CD14-positive monocyte (primary cell): ENCODE measurements at regions not wholly inside any gene's neighbourhood (a gene's known extent, or its start where the extent isn't known, plus 50 kb on each side); places are given as distances from the start of the nearest gene placed in this dataset.

Experiments used
- DNase-seq, 3 donors: peaks; one replicate each; pipeline ENCODE4 v3.0.0-alpha.2; 2011 to 2022
- H2AFZ ChIP-seq: 2 replicates; pipeline ENCODE4 v1.6.0; 2012; ENCODE audit warnings: mild to moderate bottlenecking, low read depth, low read length, inconsistent platforms; ENCODE audit not compliant: insufficient read depth, poor library complexity, severe bottlenecking
- H3K27ac ChIP-seq, 2 donors: 1 replicate in 1 of 2; 2 replicates in 1 of 2; pipeline ENCODE4 v1.5.1; 2012 to 2013; ENCODE audit warnings: low read length in 2 of 2, control low read depth in 1 of 2, inconsistent platforms in 1 of 2, low read depth in 1 of 2, mild to moderate bottlenecking in 1 of 2
- H3K27me3 ChIP-seq, 2 donors: one replicate each; pipeline versions ENCODE4 v1.6.0 to v1.6.1; 2011 to 2013; ENCODE audit warnings: low read length in 2 of 2; ENCODE audit not compliant: control insufficient read depth in 2 of 2, insufficient read depth in 2 of 2
- H3K36me3 ChIP-seq, 2 donors: replicated peaks in 1 of 2; 1 replicate in 1 of 2; 2 replicates in 1 of 2; pipeline versions ENCODE4 v1.5.1 to v1.6.1; 2012 to 2013; ENCODE audit warnings: low read length in 2 of 2, control low read depth in 1 of 2, inconsistent platforms in 1 of 2, mild to moderate bottlenecking in 1 of 2; ENCODE audit not compliant: insufficient read depth in 2 of 2, control insufficient read depth in 1 of 2
- H3K4me1 ChIP-seq, 2 donors: 1 replicate in 1 of 2; 2 replicates in 1 of 2; pipeline versions ENCODE4 v1.5.1 to v1.6.1; 2012 to 2013; ENCODE audit warnings: low read length in 2 of 2, control low read depth in 1 of 2, inconsistent platforms in 1 of 2, mild to moderate bottlenecking in 1 of 2, moderate library complexity in 1 of 2; ENCODE audit not compliant: insufficient read depth in 2 of 2, control insufficient read depth in 1 of 2
- H3K4me2 ChIP-seq: replicated peaks from 2 replicates; pipeline ENCODE3; 2012; ENCODE audit warnings: low read length, moderate library complexity, mild to moderate bottlenecking; ENCODE audit not compliant: poor library complexity, severe bottlenecking; ENCODE audit errors: extremely low read depth
- H3K4me3 ChIP-seq, 3 experiments: fragments of 200-600 bp in 1 of 3; sonication (generic) in 1 of 3; replicated peaks in 1 of 3; 1 replicate in 2 of 3; 2 replicates in 1 of 3; pipeline ENCODE4 v1.5.1; 2011 to 2013; ENCODE audit warnings: low read length in 3 of 3, mild to moderate bottlenecking in 3 of 3, control low read depth in 2 of 3, low read depth in 2 of 3, inconsistent platforms in 1 of 3, moderate library complexity in 1 of 3
- H3K79me2 ChIP-seq: 2 replicates; pipeline ENCODE4 v1.6.0; 2012; ENCODE audit warnings: mild to moderate bottlenecking, control low read depth, inconsistent platforms, low read length, moderate library complexity; ENCODE audit not compliant: insufficient read depth
- H3K9ac ChIP-seq: 2 replicates; pipeline ENCODE4 v1.6.0; 2017; ENCODE audit warnings: low read length, mild to moderate bottlenecking; ENCODE audit not compliant: insufficient read depth, poor library complexity, severe bottlenecking
- H3K9me3 ChIP-seq, 2 donors: replicated peaks in 1 of 2; 1 replicate in 1 of 2; 2 replicates in 1 of 2; pipeline versions ENCODE4 v1.5.1 to v1.6.1; 2012 to 2013; ENCODE audit warnings: low read length in 2 of 2, control low read depth in 1 of 2; ENCODE audit not compliant: control insufficient read depth in 1 of 2, insufficient read depth in 1 of 2
- H4K20me1 ChIP-seq: 2 replicates; pipeline ENCODE4 v1.6.0; 2012; ENCODE audit warnings: mild to moderate bottlenecking, low read length, control low read depth, moderate library complexity; ENCODE audit not compliant: insufficient read depth
- H3K27ac Mint-ChIP-seq, 7 donors: one replicate each; pipeline ENCODE4 v1.8.0; 2020; ENCODE audit warnings: mild to moderate bottlenecking in 7 of 7, mixed read lengths in 7 of 7, moderate library complexity in 6 of 7, inconsistent platforms in 2 of 7
- H3K27me3 Mint-ChIP-seq, 3 donors: one replicate each; pipeline ENCODE4 v1.8.0; 2021 to 2022; ENCODE audit warnings: low read depth in 3 of 3, mild to moderate bottlenecking in 3 of 3, mixed read lengths in 3 of 3, moderate library complexity in 3 of 3, inconsistent platforms in 1 of 3
- H3K36me3 Mint-ChIP-seq, 2 donors: one replicate each; pipeline ENCODE4 v1.8.0; 2020; ENCODE audit warnings: mixed read lengths in 2 of 2, inconsistent platforms in 1 of 2, mild to moderate bottlenecking in 1 of 2
- H3K4me1 Mint-ChIP-seq: one replicate; pipeline ENCODE4 v1.8.0; 2020; ENCODE audit warnings: mild to moderate bottlenecking, mixed read lengths
- H3K4me3 Mint-ChIP-seq, 2 donors: one replicate each; pipeline ENCODE4 v1.8.0; 2020; ENCODE audit warnings: mild to moderate bottlenecking in 2 of 2, mixed read lengths in 2 of 2, moderate library complexity in 1 of 2
- H3K9me3 Mint-ChIP-seq, 7 donors: one replicate each; pipeline ENCODE4 v1.8.0; 2020 to 2022; ENCODE audit warnings: mixed read lengths in 7 of 7, mild to moderate bottlenecking in 6 of 7, moderate library complexity in 6 of 7, inconsistent platforms in 2 of 7
- WGBS: methylation state at CpG from one replicate; pipeline ENCODE4 v1.1.5; 2013; ENCODE audit warnings: missing lambda C conversion rate; ENCODE audit not compliant: insufficient coverage; 5-methylcytosine and 5-hydroxymethylcytosine counted together
- intact Hi-C, 2 donors: fragments of 100-400 bp; cut with micrococcal nuclease; formaldehyde crosslinking; loops; one replicate each; pipeline versions ENCODE4 v1.15.0 to v1.15.1; 2023
- TF ChIP-seq, protein P1 (sequence below): fragments of 200-600 bp; IDR thresholded peaks from one replicate; pipeline ENCODE4 v1.8.0; 2022; ENCODE audit warnings: antibody characterized with exemption, mild to moderate bottlenecking

- H3K9me3 Mint-ChIP-seq, result peaks cover 0 to 9% (median 4%) of the 10 kb centered on the region in 7 donors
- no peaks in the 10 kb centered on the region for H3K36me3 ChIP-seq
- H3K79me2 ChIP-seq, result no peaks in the 10 kb centered on the region
- no peak overlapping the region for H3K4me3 Mint-ChIP-seq
- H3K4me2 ChIP-seq, result no peak overlapping the region
- peaks cover 0 to 1% (median 0%) of the 10 kb centered on the region in 3 donors for H3K27me3 Mint-ChIP-seq
- H3K27me3 ChIP-seq, result no peaks in the 10 kb centered on the region
- H3K4me1 ChIP-seq, result no peaks in the 10 kb centered on the region
- H3K36me3 Mint-ChIP-seq, result no peaks in the 10 kb centered on the region
- no peak overlapping the region for H3K27ac Mint-ChIP-seq
- 80% methylated on average over 1 of the region's 2 CpGs for WGBS
- H3K9ac ChIP-seq, result no peak overlapping the region
- H4K20me1 ChIP-seq, result no peaks in the 10 kb centered on the region
- TF ChIP-seq, protein P1, sequence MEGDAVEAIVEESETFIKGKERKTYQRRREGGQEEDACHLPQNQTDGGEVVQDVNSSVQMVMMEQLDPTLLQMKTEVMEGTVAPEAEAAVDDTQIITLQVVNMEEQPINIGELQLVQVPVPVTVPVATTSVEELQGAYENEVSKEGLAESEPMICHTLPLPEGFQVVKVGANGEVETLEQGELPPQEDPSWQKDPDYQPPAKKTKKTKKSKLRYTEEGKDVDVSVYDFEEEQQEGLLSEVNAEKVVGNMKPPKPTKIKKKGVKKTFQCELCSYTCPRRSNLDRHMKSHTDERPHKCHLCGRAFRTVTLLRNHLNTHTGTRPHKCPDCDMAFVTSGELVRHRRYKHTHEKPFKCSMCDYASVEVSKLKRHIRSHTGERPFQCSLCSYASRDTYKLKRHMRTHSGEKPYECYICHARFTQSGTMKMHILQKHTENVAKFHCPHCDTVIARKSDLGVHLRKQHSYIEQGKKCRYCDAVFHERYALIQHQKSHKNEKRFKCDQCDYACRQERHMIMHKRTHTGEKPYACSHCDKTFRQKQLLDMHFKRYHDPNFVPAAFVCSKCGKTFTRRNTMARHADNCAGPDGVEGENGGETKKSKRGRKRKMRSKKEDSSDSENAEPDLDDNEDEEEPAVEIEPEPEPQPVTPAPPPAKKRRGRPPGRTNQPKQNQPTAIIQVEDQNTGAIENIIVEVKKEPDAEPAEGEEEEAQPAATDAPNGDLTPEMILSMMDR, result no peak
- no peak for DNase-seq
- no peak overlapping the region for H2AFZ ChIP-seq
- intact Hi-C loops, result no loop called here
- H3K9me3 ChIP-seq, result peaks cover 0 to 5% of the 10 kb centered on the region in 2 donors
- H3K27ac ChIP-seq, result no peak overlapping the region
- H3K4me1 Mint-ChIP-seq, result no peaks in the 10 kb centered on the region
- H3K4me3 ChIP-seq, result no peak overlapping the region
These were observed 1651.0 kb downstream of the REEP3 start for GRCh38 chr10:65172249-65172648.

- H3K9me3 ChIP-seq, result no peaks in the 10 kb centered on the region
- no peak overlapping the region for H2AFZ ChIP-seq
- H3K36me3 ChIP-seq, result no peaks in the 10 kb centered on the region
- no peak overlapping the region for H3K9ac ChIP-seq
- no peak overlapping the region for H3K4me3 ChIP-seq
- Mint-ChIP-seq H3K4me1 (no peaks in the 10 kb centered on the region), H3K9me3 (peaks cover 0 to 10% (median 2%) of the 10 kb centered on the region in 7 donors), H3K27me3 (no peaks in the 10 kb centered on the region), H3K4me3 (no peak overlapping the region), H3K36me3 (no peaks in the 10 kb centered on the region), H3K27ac (no peak overlapping the region)
- no peaks in the 10 kb centered on the region for H3K27me3 ChIP-seq
- H3K4me2 ChIP-seq, result no peak overlapping the region
- H3K4me1 ChIP-seq, result no peaks in the 10 kb centered on the region
- H3K79me2 ChIP-seq, result no peaks in the 10 kb centered on the region
- TF ChIP-seq, protein P1, result no peak
- no peak for DNase-seq
- intact Hi-C loops, result no loop called here
- H3K27ac ChIP-seq, result no peak overlapping the region
- no peaks in the 10 kb centered on the region for H4K20me1 ChIP-seq
- WGBS, result 98% methylated on average over 6 of the region's 7 CpGs
These were observed 1655.8 kb downstream of the REEP3 start for GRCh38 chr10:65176994-65177393.
